HG03520 (cell line): ENCODE measurements at regions not wholly inside any gene's neighbourhood (a gene's known extent, or its start where the extent isn't known, plus 50 kb on each side); places are given as distances from the start of the nearest gene placed in this dataset.
"Not testable (repeated sequence)": the region's sequence is repeated elsewhere in the genome, so short reads cannot be mapped to it uniquely, and the experiment has no call there.

Source experiments
- ATAC-seq: cut with Tn5 transposase; IDR thresholded peaks from one replicate; pipeline ENCODE4 v1.9.1; 2021; ENCODE audit warnings: mild to moderate bottlenecking, moderate library complexity; ENCODE audit not compliant: unreplicated experiment

GRCh38 chr3:127420829-127421228 is 133.0 kb upstream of the PRR20G start:
- no peak for ATAC-seq

- ATAC-seq, result no peak
Observed at GRCh38 chr3:127419641-127420553, 132.1 kb upstream of the PRR20G start.

- no peak for ATAC-seq
Observed at GRCh38 chr3:127419182-127419581, 131.3 kb upstream of the PRR20G start.

- no peak for ATAC-seq
Observed at GRCh38 chr3:127418560-127419147, 130.8 kb upstream of the PRR20G start.

- ATAC-seq, result no peak
Observed at GRCh38 chr3:127417709-127418559, 130.1 kb upstream of the PRR20G start.

GRCh38 chr3:127413871-127414270 is 126.0 kb upstream of the PRR20G start:
- ATAC-seq, result no peak

GRCh38 chr3:127413318-127413673 is 125.5 kb upstream of the PRR20G start:
- ATAC-seq, result no peak

- no peak for ATAC-seq
Observed at GRCh38 chr3:127412578-127413317, 124.9 kb upstream of the PRR20G start.

- ATAC-seq, result not testable (repeated sequence)
Observed at GRCh38 chr3:127411875-127412274, 124.0 kb upstream of the PRR20G start.

GRCh38 chr3:127411083-127411727 is 123.4 kb upstream of the PRR20G start:
- no peak for ATAC-seq

- no peak for ATAC-seq
Observed at GRCh38 chr3:127410678-127411077, 122.8 kb upstream of the PRR20G start.

GRCh38 chr3:127410137-127410488 is 122.3 kb upstream of the PRR20G start:
- no peak for ATAC-seq

GRCh38 chr3:127409421-127410136 is 121.7 kb upstream of the PRR20G start:
- no peak for ATAC-seq

GRCh38 chr3:127408684-127409420 is 121.0 kb upstream of the PRR20G start:
- ATAC-seq, result no peak

GRCh38 chr3:127408022-127408683 is 120.3 kb upstream of the PRR20G start:
- ATAC-seq, result no peak

GRCh38 chr3:127407026-127407939 is 119.4 kb upstream of the PRR20G start:
- ATAC-seq, result no peak

GRCh38 chr3:127406309-127407025 is 118.6 kb upstream of the PRR20G start:
- ATAC-seq, result no peak
